ENCODE measurements at regions not wholly inside any gene's neighbourhood (a gene's known extent, or its start where the extent isn't known, plus 50 kb on each side); places are given as distances from the start of the nearest gene placed in this dataset.

DNA sequence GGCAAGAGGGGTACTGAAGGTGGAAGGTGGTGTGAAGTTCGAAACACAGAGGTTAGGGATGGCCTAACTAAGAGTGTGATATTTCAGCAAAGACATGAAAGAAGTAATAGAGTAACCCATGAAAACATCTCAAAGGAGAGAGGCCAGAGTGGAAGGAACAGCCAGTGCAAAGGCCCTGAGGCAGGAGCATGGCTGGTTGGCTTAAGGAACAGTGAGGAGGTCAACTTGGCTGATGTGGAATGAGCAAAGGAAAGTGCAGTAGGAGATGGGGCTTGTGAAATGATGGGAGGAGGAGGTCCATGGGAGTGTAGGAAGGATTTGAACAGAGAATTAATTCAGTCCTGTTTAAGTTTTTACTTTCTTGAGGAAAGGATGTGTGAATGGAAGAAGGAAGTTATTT is 178.3 kb upstream of the ZNF608 start:
- Mint-ChIP-seq H3K27me3 (no peaks in the 10 kb centered on the region), H3K9me3 (no peaks in the 10 kb centered on the region), H3K4me1 (no peaks in the 10 kb centered on the region), H3K4me3 (no peak overlapping the region), H3K27ac (no peak overlapping the region), H3K36me3 (ENCODE audit: low read depth) (no peaks in the 10 kb centered on the region)
- no peak for ATAC-seq (replicated peaks)

DNA sequence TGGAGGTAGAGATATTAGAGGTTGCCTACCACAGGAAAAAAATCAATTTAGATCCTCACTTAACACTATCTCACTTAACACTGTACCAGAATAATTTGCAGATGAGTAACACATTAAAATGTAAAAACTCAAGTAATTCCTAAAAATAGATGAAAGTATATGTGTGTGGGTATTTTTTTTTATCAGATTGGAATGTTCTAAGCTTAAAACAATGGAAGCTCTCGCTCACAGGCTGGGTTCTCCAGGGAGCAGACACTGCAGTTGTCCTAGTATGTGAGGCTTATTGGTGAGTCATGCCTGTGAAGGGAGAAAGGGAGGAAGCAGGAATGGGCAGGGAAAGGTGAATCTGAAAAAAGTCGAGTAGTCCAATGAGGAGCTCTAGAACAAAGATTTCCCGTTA is 181.3 kb upstream of the ZNF608 start:
- ATAC-seq (replicated peaks): no peak
- Mint-ChIP-seq H3K27ac (no peak overlapping the region), H3K36me3 (ENCODE audit: low read depth) (no peaks in the 10 kb centered on the region), H3K4me3 (no peak overlapping the region), H3K9me3 (peaks cover 3% of the 10 kb centered on the region), H3K4me1 (no peaks in the 10 kb centered on the region), H3K27me3 (no peaks in the 10 kb centered on the region)

DNA sequence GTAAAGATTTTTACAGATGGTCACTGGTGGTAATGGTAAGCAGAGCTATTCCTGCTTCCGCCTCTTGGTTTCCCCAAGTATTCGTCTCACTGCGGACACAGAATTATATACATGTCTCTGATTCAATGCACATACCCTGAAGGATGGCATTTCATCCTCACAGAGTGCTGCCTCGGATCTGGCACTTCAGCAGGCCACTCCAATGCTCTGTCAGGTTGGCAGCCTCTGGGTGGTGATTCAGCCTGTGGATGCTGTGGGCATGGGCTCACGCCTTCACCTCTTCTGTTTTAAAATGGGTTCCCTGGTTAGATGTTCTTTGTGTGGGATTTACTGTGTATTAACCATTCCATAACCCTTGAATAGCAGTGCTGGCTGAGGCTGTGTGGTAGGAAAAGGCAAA is 182.6 kb upstream of the ZNF608 start:
- Mint-ChIP-seq H3K4me1 (no peaks in the 10 kb centered on the region), H3K27ac (no peak overlapping the region), H3K4me3 (no peak overlapping the region), H3K36me3 (ENCODE audit: low read depth) (no peaks in the 10 kb centered on the region), H3K9me3 (peaks cover 3% of the 10 kb centered on the region), H3K27me3 (no peaks in the 10 kb centered on the region)
- ATAC-seq (replicated peaks): no peak

DNA sequence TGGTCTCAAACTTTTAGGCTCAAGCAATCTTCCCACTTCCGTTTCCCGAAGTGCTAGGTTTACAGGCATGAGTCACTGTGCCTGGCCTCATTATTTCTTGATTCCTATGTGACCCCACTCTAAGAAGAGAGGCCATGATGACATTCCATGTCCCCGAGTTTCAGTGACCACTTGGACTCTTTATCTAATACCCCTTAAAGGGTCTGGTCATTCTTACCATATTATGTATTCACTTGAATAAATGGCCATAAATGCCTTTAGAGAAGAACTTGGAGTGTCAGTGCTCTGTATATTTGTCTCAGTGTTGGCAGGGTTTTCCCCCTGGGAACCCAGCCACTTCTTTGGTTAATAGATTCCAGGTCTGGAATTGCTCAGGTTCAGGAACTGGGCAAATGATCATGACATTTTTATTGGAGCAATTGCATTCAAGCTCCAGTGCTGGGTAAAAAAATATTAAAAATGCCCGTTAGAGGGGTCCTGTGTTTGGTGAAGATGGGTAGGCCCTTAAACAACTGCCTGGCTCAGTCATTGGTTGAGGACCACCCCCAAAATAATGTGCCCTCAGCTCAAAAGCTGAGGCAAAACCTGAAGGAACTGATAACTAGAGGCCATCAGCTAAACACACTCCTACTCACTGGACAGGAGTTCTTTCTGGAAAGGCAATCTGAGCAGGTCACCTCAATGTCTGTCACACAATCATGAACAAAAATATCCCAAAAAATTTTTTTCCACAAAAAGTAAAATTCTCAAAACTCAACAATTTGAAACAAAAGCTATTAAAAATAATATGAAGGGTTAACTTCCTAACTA is 186.6 kb upstream of the ZNF608 start:
- no peaks in the 10 kb centered on the region for H3K4me1 Mint-ChIP-seq
- H3K27ac Mint-ChIP-seq: no peak overlapping the region
- H3K4me3 Mint-ChIP-seq: no peak overlapping the region
- no peaks in the 10 kb centered on the region for H3K36me3 Mint-ChIP-seq (ENCODE audit: low read depth)
- no peaks in the 10 kb centered on the region for H3K27me3 Mint-ChIP-seq
- ATAC-seq (replicated peaks): no peak
- H3K9me3 Mint-ChIP-seq: peaks cover 3% of the 10 kb centered on the region

DNA sequence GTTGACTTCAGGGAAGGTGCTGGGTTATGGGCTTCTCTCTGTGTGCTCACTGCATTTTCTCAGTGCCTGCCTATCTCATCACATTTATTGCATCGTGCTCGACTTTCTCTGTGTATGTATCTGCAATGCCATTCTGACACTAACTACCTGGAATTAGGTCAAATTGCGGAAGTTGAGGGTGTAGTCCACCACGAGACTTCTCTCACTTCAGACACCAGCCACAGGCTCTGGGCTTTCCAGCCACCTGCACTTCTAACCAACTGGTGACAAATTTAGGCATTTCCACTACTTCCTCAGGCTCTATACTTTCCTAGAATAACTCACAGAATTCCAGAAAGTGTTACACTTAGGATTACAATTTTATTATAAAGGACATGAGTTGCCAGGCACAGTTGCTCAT is 188.6 kb upstream of the ZNF608 start:
- Mint-ChIP-seq H3K27me3 (no peaks in the 10 kb centered on the region), H3K9me3 (peaks cover 3% of the 10 kb centered on the region), H3K36me3 (ENCODE audit: low read depth) (no peaks in the 10 kb centered on the region), H3K4me1 (no peaks in the 10 kb centered on the region), H3K27ac (no peak overlapping the region), H3K4me3 (no peak overlapping the region)
- ATAC-seq (replicated peaks): peak; percentile 28

DNA sequence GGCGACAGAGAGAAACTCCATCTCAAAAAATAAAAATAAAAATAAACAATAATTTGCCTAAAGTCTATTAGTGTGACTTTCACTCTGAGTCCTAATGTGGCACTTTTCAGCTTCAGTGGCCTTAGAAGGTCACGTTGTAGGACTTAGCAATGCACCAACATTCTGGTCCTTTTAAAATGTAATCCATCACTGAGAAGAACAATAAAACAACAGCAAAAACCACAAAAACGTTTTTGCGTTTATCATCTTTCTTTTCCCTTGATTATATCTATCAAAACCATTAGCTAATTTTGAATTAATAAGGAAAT is 190.1 kb upstream of the ZNF608 start:
- Mint-ChIP-seq H3K27ac (no peak overlapping the region), H3K27me3 (no peaks in the 10 kb centered on the region), H3K4me1 (no peaks in the 10 kb centered on the region), H3K36me3 (ENCODE audit: low read depth) (no peaks in the 10 kb centered on the region), H3K4me3 (no peak overlapping the region), H3K9me3 (peaks cover 5% of the 10 kb centered on the region)
- ATAC-seq (replicated peaks): no peak

DNA sequence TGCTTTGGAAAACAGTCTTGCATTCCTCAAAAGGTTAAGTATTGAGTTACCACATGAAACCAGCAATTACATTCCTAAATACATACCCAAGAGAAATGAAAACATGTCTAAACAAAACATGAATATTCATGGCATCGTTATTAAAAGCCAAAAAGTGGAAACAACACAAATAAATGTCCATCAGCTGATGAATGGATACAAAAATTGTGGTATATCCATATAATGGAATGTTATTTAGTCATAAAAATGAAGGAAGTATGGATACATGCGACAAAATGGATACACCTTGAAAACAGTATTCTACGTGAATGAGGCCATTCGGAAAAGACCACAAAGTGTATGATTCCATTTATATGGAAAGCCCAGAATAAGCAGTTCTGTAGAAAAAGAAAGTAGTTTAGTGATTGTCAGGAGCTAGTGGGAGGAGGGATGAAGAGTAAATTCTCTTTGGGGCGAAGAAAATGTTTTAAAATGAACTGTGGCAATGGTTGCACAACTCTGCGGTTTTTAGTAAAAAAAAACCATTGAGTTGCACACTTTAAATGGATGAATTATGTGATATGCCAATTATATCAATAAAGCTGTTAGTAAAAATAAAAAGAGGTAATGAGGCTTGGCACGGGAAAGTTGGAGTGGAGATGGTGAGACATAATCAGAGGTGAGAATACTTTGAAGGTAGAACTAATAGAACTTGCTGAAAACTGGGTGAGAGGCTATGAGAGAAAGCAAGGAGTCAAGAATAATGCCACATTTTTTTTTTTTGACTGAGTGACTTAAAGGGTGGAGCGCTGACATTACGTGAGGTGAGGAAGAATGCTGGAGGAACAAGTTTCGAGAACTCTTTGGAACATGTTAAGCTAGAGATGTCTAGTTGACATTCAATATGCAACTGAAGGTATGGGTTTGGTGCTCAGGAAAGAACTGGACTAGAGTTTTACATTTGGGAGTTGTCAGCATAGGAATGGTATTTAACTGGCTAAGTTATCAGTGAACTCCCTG is 194.9 kb upstream of the ZNF608 start:
- Mint-ChIP-seq H3K36me3 (ENCODE audit: low read depth) (no peaks in the 10 kb centered on the region), H3K4me1 (no peaks in the 10 kb centered on the region), H3K27me3 (no peaks in the 10 kb centered on the region), H3K4me3 (no peak overlapping the region), H3K9me3 (peaks cover 5% of the 10 kb centered on the region), H3K27ac (no peak overlapping the region)
- no peak for ATAC-seq (replicated peaks)

DNA sequence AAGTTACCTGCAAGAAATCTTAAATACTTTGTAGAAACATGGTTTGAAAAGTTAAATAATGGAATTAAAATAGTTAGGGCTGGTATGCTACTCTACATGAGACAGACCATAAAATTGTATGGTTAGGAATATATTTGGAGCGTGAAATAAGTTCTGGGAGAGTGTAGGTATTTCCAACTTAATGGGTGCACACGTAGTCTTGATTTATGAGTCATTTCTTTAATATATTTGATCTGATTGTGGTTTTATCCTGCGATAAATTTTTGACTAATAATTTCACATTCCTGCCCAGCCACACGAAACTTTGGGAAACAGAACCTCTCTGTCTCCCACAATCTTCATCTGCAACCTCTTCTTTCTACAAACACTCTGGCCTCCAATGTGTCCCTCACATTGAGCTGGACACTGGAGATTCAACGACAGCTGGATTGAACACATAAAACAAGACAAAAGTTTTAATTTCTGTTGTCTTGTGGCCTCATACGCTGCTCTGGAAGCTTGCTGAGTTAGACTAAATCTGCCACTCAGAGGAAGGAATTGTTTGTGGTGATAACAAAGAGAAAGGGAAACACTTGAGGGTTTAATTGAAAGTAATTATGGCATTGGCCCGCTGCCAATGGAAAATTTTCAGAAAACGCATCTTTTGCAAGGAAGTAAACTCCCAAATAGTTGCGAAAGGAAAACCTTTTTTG is 201.8 kb upstream of the ZNF608 start:
- no peak overlapping the region for H3K4me3 Mint-ChIP-seq
- peaks cover 3% of the 10 kb centered on the region for H3K9me3 Mint-ChIP-seq
- H3K36me3 Mint-ChIP-seq (ENCODE audit: low read depth): no peaks in the 10 kb centered on the region
- H3K4me1 Mint-ChIP-seq: no peaks in the 10 kb centered on the region
- H3K27me3 Mint-ChIP-seq: no peaks in the 10 kb centered on the region
- ATAC-seq (replicated peaks): no peak
- H3K27ac Mint-ChIP-seq: no peak overlapping the region

DNA sequence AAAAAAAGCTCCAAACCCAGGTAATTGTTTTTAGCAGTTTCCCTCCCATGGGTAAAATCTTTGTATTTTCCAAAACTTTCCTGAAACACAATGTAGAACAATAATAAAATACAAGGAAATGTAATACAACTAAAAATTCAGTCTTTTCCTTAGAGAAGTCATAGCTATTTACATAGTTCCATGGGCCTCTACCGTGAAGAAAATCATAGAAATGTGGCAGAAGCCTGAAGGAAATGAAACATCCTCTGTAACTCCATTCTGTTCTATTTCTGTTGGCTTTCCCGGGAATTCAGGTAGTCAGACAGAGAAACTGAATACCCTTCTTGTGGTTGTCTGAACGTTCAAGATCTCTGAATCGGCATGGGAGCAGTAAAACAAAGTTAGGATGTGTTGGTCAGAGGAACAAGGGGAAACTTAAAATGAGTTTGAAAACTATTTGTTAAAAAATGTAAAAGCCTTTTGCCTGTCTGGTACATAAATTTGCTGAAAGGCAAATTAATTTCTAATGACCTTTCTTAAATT is 202.4 kb upstream of the ZNF608 start:
- Mint-ChIP-seq H3K36me3 (ENCODE audit: low read depth) (no peaks in the 10 kb centered on the region), H3K9me3 (peaks cover 3% of the 10 kb centered on the region), H3K4me3 (no peak overlapping the region), H3K4me1 (no peaks in the 10 kb centered on the region), H3K27ac (no peak overlapping the region), H3K27me3 (no peaks in the 10 kb centered on the region)
- no peak for ATAC-seq (replicated peaks)

DNA sequence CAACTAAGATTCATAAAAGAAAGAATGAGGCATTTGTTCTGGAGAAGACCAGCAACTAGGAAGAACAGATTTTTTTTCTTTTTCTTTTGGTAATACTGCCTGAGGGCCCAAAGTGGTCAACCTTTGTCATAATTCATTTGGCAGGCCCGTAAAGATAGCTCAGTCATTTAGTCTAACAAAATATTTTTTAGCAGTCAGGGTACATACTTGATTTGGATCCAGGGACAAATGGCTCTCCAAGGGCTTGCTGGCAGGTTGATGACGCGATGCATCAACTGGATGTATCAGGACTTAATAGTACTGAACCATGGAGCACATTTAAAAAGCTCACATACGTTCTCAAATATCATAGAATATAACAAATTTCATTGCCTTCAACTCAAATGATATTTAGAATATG is 203.4 kb upstream of the ZNF608 start:
- H3K27me3 Mint-ChIP-seq: no peaks in the 10 kb centered on the region
- H3K4me3 Mint-ChIP-seq: no peak overlapping the region
- ATAC-seq (replicated peaks): no peak

DNA sequence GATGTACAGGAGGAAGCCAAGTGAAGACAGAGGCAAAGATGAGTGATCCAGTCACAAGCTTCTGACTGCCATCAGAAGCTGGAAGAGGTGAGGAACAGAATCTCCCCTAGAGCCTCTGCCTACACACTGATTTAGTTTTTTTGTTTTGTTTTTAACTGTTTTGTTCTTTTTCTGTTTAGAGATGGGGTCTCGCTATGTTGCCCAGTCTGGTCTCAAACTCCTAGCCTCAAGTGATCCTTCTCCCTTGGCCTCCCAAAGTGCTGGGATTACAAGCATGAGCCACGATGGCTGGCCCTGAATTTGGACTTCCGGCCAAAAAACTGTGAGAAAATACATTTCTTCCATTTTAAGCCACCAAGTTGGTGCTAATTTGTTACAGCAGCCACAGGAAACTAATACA is 204.7 kb upstream of the ZNF608 start:
- Mint-ChIP-seq H3K36me3 (ENCODE audit: low read depth) (no peaks in the 10 kb centered on the region), H3K4me1 (no peaks in the 10 kb centered on the region), H3K4me3 (no peak overlapping the region), H3K27me3 (no peaks in the 10 kb centered on the region), H3K9me3 (peaks cover 3% of the 10 kb centered on the region), H3K27ac (no peak overlapping the region)
- ATAC-seq (replicated peaks): no peak

More for the DNA sequence above, 203.4 kb upstream of the ZNF608 start:
- H3K9me3 Mint-ChIP-seq: peaks cover 3% of the 10 kb centered on the region
- H3K36me3 Mint-ChIP-seq (ENCODE audit: low read depth): no peaks in the 10 kb centered on the region
- no peaks in the 10 kb centered on the region for H3K4me1 Mint-ChIP-seq
- H3K27ac Mint-ChIP-seq: no peak overlapping the region

DNA sequence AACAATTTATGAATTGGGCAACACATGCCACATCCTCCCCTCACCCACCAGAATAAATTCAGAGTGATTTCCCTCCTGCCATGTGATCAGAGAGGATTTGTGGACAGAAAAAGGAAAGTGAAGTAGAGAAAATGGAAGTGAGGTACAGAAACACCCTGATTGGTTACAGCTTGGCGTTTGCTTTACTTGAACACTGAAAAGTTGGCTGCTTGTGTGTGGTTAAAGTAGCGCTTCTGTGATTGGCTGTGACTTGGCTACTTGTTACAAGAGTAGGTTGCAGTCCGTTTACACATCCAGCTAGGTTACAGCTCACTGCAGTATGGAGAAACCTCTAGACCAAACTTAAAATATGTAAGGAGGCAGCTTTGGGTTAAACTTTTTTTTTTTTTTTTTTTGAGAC is 205.2 kb upstream of the ZNF608 start:
- Mint-ChIP-seq H3K4me1 (no peaks in the 10 kb centered on the region), H3K4me3 (no peak overlapping the region), H3K27me3 (no peaks in the 10 kb centered on the region), H3K27ac (no peak overlapping the region), H3K36me3 (ENCODE audit: low read depth) (no peaks in the 10 kb centered on the region), H3K9me3 (peaks cover 3% of the 10 kb centered on the region)
- ATAC-seq (replicated peaks): no peak

DNA sequence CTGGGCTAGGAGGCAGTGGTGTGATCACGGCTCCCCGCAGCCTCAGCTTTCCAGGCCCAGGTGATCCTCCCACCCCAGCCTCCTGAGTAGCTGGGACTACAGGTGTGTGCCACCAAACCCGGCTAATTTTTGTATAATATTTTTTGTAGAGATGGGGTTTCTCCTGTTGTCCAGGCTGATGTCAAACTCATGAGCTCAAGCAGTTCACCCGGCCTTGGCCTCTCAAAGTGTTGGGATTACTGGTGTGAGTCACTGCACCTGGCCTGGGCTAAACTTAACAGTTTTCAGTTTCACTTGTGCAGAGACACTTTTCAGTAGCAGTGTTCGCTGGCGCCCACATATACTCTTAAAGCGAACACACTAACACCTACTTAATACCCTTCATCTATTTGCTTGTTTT is 205.6 kb upstream of the ZNF608 start:
- no peaks in the 10 kb centered on the region for H3K9me3 Mint-ChIP-seq
- H3K4me1 Mint-ChIP-seq: no peaks in the 10 kb centered on the region
- H3K4me3 Mint-ChIP-seq: no peak overlapping the region
- peak; percentile 9 for ATAC-seq (replicated peaks)
- H3K36me3 Mint-ChIP-seq (ENCODE audit: low read depth): no peaks in the 10 kb centered on the region
- no peaks in the 10 kb centered on the region for H3K27me3 Mint-ChIP-seq
- H3K27ac Mint-ChIP-seq: no peak overlapping the region

DNA sequence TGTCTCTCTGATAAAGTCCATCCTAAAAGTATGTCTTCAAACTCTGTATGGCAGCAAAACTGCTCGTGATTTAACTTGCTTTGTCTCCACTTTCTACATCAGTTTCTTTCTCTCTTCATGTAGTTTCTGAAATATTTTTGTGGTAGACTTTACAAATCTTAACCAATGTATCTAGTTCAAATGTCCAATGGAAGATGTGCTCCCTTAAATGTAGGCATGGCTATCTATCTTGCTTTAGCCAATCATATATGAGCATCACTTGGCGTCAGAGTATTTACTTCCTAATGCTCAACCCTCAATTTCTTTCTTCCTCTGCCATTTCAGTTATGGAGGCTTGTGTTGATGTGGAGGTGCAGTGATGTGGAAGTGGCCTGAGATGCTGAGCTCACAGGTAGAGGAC is 206.1 kb upstream of the ZNF608 start:
- Mint-ChIP-seq H3K9me3 (no peaks in the 10 kb centered on the region), H3K27me3 (no peaks in the 10 kb centered on the region), H3K27ac (no peak overlapping the region), H3K4me1 (no peaks in the 10 kb centered on the region), H3K4me3 (no peak overlapping the region), H3K36me3 (ENCODE audit: low read depth) (no peaks in the 10 kb centered on the region)
- no peak for ATAC-seq (replicated peaks)

Data from activated T-helper 17 cell treated with anti-CD3 and anti-CD28 coated beads, Interleukin-2, amount 50 U/mL, for 72 hours (primary cell).